GM23248 (cell line): ENCODE measurements at regions not wholly inside any gene's neighbourhood (a gene's known extent, or its start where the extent isn't known, plus 50 kb on each side); places are given as distances from the start of the nearest gene placed in this dataset.

ENCODE experiments used
- DNase-seq: peaks from one replicate; pipeline ENCODE4 v3.0.0-alpha.2; 2015
- H2AFZ ChIP-seq: fragments of 200-600 bp; sonication (generic); 2 replicates; pipeline ENCODE4 v1.6.1; 2016; ENCODE audit warnings: antibody characterized with exemption
- H3F3A ChIP-seq: fragments of 200-600 bp; sonication (generic); 2 replicates; pipeline ENCODE4 v1.6.1; 2016; ENCODE audit warnings: mild to moderate bottlenecking, antibody characterized with exemption, mixed run types; ENCODE audit not compliant: insufficient read depth
- H3K27ac ChIP-seq: fragments of 200-600 bp; sonication (generic); 2 replicates; pipeline ENCODE4 v1.5.1; 2016; ENCODE audit warnings: mild to moderate bottlenecking
- H3K27me3 ChIP-seq: fragments of 200-600 bp; sonication (generic); replicated peaks from 2 replicates; pipeline ENCODE4 v1.6.1; 2016; ENCODE audit warnings: mild to moderate bottlenecking; ENCODE audit not compliant: insufficient read depth
- H3K36me3 ChIP-seq: fragments of 200-600 bp; sonication (generic); 2 replicates; pipeline ENCODE4 v1.6.1; 2016; ENCODE audit warnings: low read depth, mild to moderate bottlenecking
- H3K4me1 ChIP-seq: fragments of 200-600 bp; sonication (generic); 2 replicates; pipeline ENCODE4 v1.6.1; 2016; ENCODE audit warnings: mild to moderate bottlenecking; ENCODE audit not compliant: insufficient read depth
- H3K4me2 ChIP-seq: fragments of 200-600 bp; sonication (generic); one replicate; pipeline ENCODE4 v1.6.1; 2016; ENCODE audit warnings: mild to moderate bottlenecking; ENCODE audit not compliant: unreplicated experiment
- H3K4me3 ChIP-seq: fragments of 200-600 bp; sonication (generic); 2 replicates; pipeline ENCODE4 v1.5.1; 2016; ENCODE audit warnings: mild to moderate bottlenecking
- H3K79me2 ChIP-seq: fragments of 200-600 bp; sonication (generic); 2 replicates; pipeline ENCODE4 v1.6.1; 2016; ENCODE audit warnings: mild to moderate bottlenecking; ENCODE audit not compliant: insufficient read depth
- H3K9ac ChIP-seq: fragments of 200-600 bp; sonication (generic); 2 replicates; pipeline ENCODE4 v1.6.1; 2016; ENCODE audit warnings: mild to moderate bottlenecking
- H3K9me2 ChIP-seq: fragments of 200-600 bp; sonication (generic); 2 replicates; pipeline ENCODE4 v1.6.1; 2016; ENCODE audit warnings: mixed run types, mild to moderate bottlenecking, moderate library complexity; ENCODE audit not compliant: insufficient read depth
- H3K9me3 ChIP-seq: fragments of 200-600 bp; sonication (generic); one replicate; pipeline ENCODE4 v1.6.1; 2017; ENCODE audit warnings: low read depth
- H4K20me1 ChIP-seq: fragments of 200-600 bp; sonication (generic); 2 replicates; pipeline ENCODE4 v1.6.0; 2016; ENCODE audit not compliant: insufficient read depth
- EZH2 ChIP-seq: fragments of 200-600 bp; sonication (generic); IDR thresholded peaks from 2 replicates; pipeline ENCODE4 v1.6.1; 2018; ENCODE audit warnings: antibody characterized with exemption, mild to moderate bottlenecking; ENCODE audit not compliant: insufficient read depth, poor library complexity, severe bottlenecking
- EZH2phosphoT487 ChIP-seq: fragments of 200-600 bp; sonication (generic); IDR thresholded peaks from 2 replicates; pipeline ENCODE4 v1.6.1; 2018; ENCODE audit warnings: antibody characterized with exemption, moderate library complexity, mild to moderate bottlenecking, low read depth; ENCODE audit not compliant: insufficient read depth
- WGBS, 2 experiments: methylation state at CpG; one replicate each; pipeline ENCODE4 v1.1.6; 2015 to 2017; ENCODE audit warnings: low lambda C conversion rate in 2 of 2, low coverage in 1 of 2; ENCODE audit errors: missing lambda C conversion rate in 2 of 2; 5-methylcytosine and 5-hydroxymethylcytosine counted together
- in situ Hi-C: fragments of 300-500 bp; cut with MboI; formaldehyde crosslinking; loops from 2 replicates; pipeline ENCODE4 v1.15.0; 2020

DNA sequence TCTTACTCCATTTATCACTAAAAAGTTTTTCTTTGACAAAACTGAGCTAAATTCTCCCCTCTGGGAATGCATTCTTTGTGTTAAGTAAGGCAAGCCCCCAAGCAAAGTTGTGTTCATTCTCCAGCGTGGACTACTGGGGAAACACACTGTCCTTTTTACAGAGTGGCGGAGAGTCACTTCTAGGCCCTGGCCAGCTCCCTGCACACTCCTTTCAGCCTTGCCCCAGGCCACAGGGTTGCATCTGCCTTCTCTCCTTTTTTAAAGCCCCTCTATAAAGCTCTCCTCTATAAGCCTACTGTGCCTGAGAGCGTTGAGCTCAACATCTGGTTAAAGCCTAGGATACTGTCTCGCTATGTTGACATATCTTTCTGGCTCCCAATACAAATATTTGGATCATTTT lies 803.4 kb downstream of the PCDH17 start:
- 24% methylated on average over 4 of the region's 4 CpGs for WGBS, 2 experiments
- no peaks in the 10 kb centered on the region for H3K79me2 ChIP-seq

DNA sequence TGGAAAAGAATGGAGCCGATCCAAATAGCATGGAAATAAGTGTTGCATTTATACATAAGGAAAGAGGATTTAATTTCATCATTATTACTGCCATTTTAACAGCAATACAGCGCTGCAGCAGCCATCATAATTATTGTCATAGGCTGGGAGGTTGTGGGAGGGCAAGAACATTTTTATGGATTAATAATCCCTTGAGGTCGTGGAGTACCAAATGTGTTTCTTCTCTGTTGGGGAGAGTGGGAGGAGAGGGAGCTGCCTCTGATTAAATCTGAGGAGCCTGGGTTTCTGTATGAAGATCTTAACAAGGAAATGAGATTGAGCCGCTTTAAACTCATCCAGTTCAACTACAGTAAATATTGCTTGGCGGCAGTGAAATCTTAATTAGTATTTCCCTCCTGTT lies 805.9 kb downstream of the PCDH17 start:
- Histone ChIP-seq H3K27ac (no peak overlapping the region), H4K20me1 (no peaks in the 10 kb centered on the region), H3K9me3 (no peaks in the 10 kb centered on the region), H3K4me2 (no peak overlapping the region), H3K4me1 (no peaks in the 10 kb centered on the region), H3K9me2 (no peaks in the 10 kb centered on the region), H3K36me3 (no peaks in the 10 kb centered on the region), H2AFZ (no peak overlapping the region), H3K4me3 (no peak overlapping the region), H3K9ac (no peak overlapping the region), H3K27me3 (no peaks in the 10 kb centered on the region), H3K79me2 (no peaks in the 10 kb centered on the region), H3F3A (no peaks in the 10 kb centered on the region)
- TF ChIP-seq EZH2, result no peak
- no peak for TF ChIP-seq EZH2phosphoT487
- in situ Hi-C loops, result no loop called here
- no peak for DNase-seq
- 19 to 29% methylated on average over 5 of the region's 5 CpGs for WGBS, 2 experiments

More for the DNA sequence above, 803.4 kb downstream of the PCDH17 start:
- no peaks in the 10 kb centered on the region for H4K20me1 ChIP-seq
- H3K4me3 ChIP-seq, result no peak overlapping the region
- H3K36me3 ChIP-seq, result no peaks in the 10 kb centered on the region
- H3K9ac ChIP-seq, result no peak overlapping the region
- H3K27ac ChIP-seq, result no peak overlapping the region
- no peaks in the 10 kb centered on the region for H3K27me3 ChIP-seq
- H3K4me1 ChIP-seq, result no peaks in the 10 kb centered on the region
- no peaks in the 10 kb centered on the region for H3K9me2 ChIP-seq
- no peaks in the 10 kb centered on the region for H3F3A ChIP-seq
- DNase-seq, result no peak
- no peak overlapping the region for H3K4me2 ChIP-seq
- in situ Hi-C loops, result no loop called here
- H2AFZ ChIP-seq, result no peak overlapping the region
- TF ChIP-seq EZH2phosphoT487, result no peak
- no peak for TF ChIP-seq EZH2
- H3K9me3 ChIP-seq, result peaks cover 1% of the 10 kb centered on the region

DNA sequence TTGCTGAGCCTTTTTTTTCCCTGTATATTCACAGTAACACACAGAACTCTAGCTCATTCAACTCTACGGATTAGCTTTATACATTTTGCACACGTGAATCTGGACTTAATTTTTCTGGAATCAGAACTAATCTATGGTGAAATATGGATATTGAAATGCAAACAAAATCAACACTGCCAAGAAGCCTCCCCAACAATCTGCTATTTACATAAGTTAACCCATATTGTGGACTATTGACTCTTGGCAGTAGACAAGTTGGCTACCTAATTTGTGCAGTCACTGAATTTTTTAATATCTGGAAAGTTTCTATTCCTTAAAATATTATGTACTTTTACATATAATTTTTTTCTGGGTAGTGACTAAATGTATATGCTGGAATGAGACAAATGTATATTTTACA lies 815.4 kb downstream of the PCDH17 start:
- no peaks in the 10 kb centered on the region for H3K79me2 ChIP-seq
- no peak for DNase-seq
- no peak overlapping the region for H2AFZ ChIP-seq
- H3K27ac ChIP-seq, result no peak overlapping the region
- WGBS, 2 experiments, result 9 to 12% methylated on average over 2 of the region's 2 CpGs
- no peaks in the 10 kb centered on the region for H3F3A ChIP-seq
- H4K20me1 ChIP-seq, result no peaks in the 10 kb centered on the region
- H3K4me1 ChIP-seq, result no peaks in the 10 kb centered on the region
- H3K9ac ChIP-seq, result no peak overlapping the region
- TF ChIP-seq EZH2 (no peak), EZH2phosphoT487 (no peak)
- in situ Hi-C loops, result no loop called here
- no peaks in the 10 kb centered on the region for H3K27me3 ChIP-seq
- no peaks in the 10 kb centered on the region for H3K9me3 ChIP-seq
- H3K4me2 ChIP-seq, result no peak overlapping the region
- H3K36me3 ChIP-seq, result no peaks in the 10 kb centered on the region
- no peaks in the 10 kb centered on the region for H3K9me2 ChIP-seq
- H3K4me3 ChIP-seq, result no peak overlapping the region

DNA sequence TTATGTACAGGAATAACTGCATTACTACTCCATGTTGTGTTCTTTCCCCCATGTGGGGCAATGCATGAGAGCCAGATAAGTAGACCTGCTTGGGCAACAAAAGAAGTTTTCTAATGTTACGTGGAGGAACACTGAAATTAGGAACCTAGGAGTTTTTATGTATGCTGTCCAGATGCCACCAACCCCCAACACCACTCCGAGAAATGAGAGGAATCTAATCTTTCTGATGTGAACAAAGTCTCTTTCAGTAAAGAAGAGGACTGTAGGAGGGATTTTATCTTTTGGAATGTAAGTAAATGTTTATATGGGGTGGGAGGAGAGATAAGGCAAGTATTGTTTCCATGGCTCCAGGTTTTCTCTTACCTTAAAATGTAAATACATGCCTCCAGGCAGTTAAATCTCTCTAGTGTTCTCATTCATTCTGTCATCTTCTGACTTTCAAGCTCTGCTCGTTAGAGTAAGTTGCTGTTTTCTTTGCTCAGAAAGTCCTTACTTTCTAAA lies 820.6 kb downstream of the PCDH17 start:
- Histone ChIP-seq H3K79me2 (no peaks in the 10 kb centered on the region), H4K20me1 (no peaks in the 10 kb centered on the region), H3K4me3 (no peak overlapping the region), H3K4me2 (no peak overlapping the region), H3K4me1 (no peaks in the 10 kb centered on the region), H2AFZ (no peak overlapping the region), H3K27ac (no peak overlapping the region), H3K9me2 (no peaks in the 10 kb centered on the region), H3K9ac (no peak overlapping the region), H3K27me3 (no peaks in the 10 kb centered on the region), H3K9me3 (no peaks in the 10 kb centered on the region), H3K36me3 (no peaks in the 10 kb centered on the region), H3F3A (no peaks in the 10 kb centered on the region)
- 0 to 4% methylated on average over 3 of the region's 3 CpGs for WGBS, 2 experiments
- in situ Hi-C loops, result no loop called here
- DNase-seq, result no peak
- TF ChIP-seq EZH2, result no peak
- TF ChIP-seq EZH2phosphoT487, result no peak

DNA sequence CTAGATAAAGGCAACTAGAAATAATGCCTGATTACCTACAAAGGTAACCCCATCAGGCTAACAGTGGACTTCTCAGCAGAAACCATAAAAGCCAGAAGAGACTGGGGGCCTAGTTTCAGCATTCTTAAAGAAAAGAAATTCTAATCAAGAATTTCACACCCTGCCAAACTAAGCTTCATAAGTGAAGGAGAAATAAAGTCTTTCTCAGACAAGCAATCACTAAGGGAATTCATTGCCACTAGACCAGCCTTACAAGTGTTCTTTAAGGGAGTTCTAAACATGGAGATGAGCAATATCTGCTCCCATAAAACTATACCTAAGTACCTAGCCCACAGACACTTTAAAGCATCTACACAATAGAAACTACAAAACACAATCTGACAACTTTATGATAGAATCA lies 823.5 kb downstream of the PCDH17 start:
- Histone ChIP-seq H3K4me1 (no peaks in the 10 kb centered on the region), H3K27me3 (no peaks in the 10 kb centered on the region), H4K20me1 (no peaks in the 10 kb centered on the region), H3F3A (no peaks in the 10 kb centered on the region), H3K27ac (no peak overlapping the region), H2AFZ (no peak overlapping the region), H3K36me3 (no peaks in the 10 kb centered on the region), H3K9me2 (no peaks in the 10 kb centered on the region), H3K9ac (no peak overlapping the region), H3K4me2 (no peak overlapping the region), H3K9me3 (no peaks in the 10 kb centered on the region), H3K4me3 (no peak overlapping the region), H3K79me2 (no peaks in the 10 kb centered on the region)
- no peak for TF ChIP-seq EZH2
- no peak for TF ChIP-seq EZH2phosphoT487
- in situ Hi-C loops, result no loop called here
- no peak for DNase-seq
